Gastrocnemius medialis (tissue), 4 donors: ENCODE measurements at regions not wholly inside any gene's neighbourhood (a gene's known extent, or its start where the extent isn't known, plus 50 kb on each side); places are given as distances from the start of the nearest gene placed in this dataset.

Experiments
- ATAC-seq, 2 donors: fragments of 150-250 bp; one replicate each; pipeline ENCODE4 v1.9.1; 2016
- DNase-seq, 2 donors: peaks; one replicate each; pipeline ENCODE4 v3.0.0-alpha.2; 2019
- H3K27ac ChIP-seq, 4 donors: fragments of 200-600 bp; sonication (generic); 1 replicate in 1 of 4; 2 replicates in 3 of 4; pipeline ENCODE4 v1.5.1; 2016 to 2018; ENCODE audit warnings: mild to moderate bottlenecking in 2 of 4, moderate library complexity in 1 of 4
- H3K27me3 ChIP-seq, 3 donors: fragments of 200-600 bp; sonication (generic) in 2 of 3; 1 replicate in 1 of 3; 2 replicates in 2 of 3; pipeline versions ENCODE4 v1.5.1 to v1.6.0; 2016 to 2019; ENCODE audit warnings: mild to moderate bottlenecking in 1 of 3, moderate library complexity in 1 of 3
- H3K36me3 ChIP-seq, 2 donors: fragments of 200-600 bp; sonication (generic) in 1 of 2; one replicate each; pipeline ENCODE4 v1.5.1; 2017 to 2018
- H3K4me1 ChIP-seq, 2 donors: fragments of 200-600 bp; sonication (generic) in 1 of 2; one replicate each; pipeline ENCODE4 v1.5.1; 2016 to 2017; ENCODE audit warnings: mild to moderate bottlenecking in 2 of 2
- H3K4me3 ChIP-seq, 4 donors: fragments of 200-600 bp; sonication (generic) in 3 of 4; 1 replicate in 1 of 4; 2 replicates in 3 of 4; pipeline ENCODE4 v1.5.1; 2016 to 2019; ENCODE audit warnings: mild to moderate bottlenecking in 2 of 4
- H3K9me3 ChIP-seq, 3 donors: fragments of 200-600 bp; sonication (generic) in 2 of 3; 1 replicate in 1 of 3; 2 replicates in 2 of 3; pipeline ENCODE4 v1.5.1; 2016 to 2019
- CTCF ChIP-seq, 5 experiments: fragments of 450-650 bp in 3 of 5; fragments of 200-600 bp in 2 of 5; sonication (generic) in 2 of 5; IDR thresholded peaks in 4 of 5; conservative IDR thresholded peaks in 1 of 5; 1 replicate in 4 of 5; 2 replicates in 1 of 5; pipeline ENCODE4 v1.5.1; 2016 to 2019; ENCODE audit warnings: antibody characterized with exemption in 5 of 5, mild to moderate bottlenecking in 3 of 5, moderate library complexity in 3 of 5
- POLR2A ChIP-seq, 2 donors: fragments of 450-650 bp; IDR thresholded peaks; one replicate each; pipeline ENCODE4 v1.6.1; 2017; ENCODE audit warnings: antibody characterized with exemption in 2 of 2, mild to moderate bottlenecking in 2 of 2, moderate library complexity in 2 of 2
- in situ Hi-C, 4 donors: fragments of 200-750 bp; cut with MboI; loops; one replicate each; pipeline versions ENCODE4 v1.15.0 to v1.8.0; 2017; ENCODE audit warnings: low sequenced_read_pairs in 4 of 4
- intact Hi-C: fragments of 100-400 bp; cut with DNase I; formaldehyde crosslinking; loops from one replicate; pipeline ENCODE4 v1.15.1; 2023; ENCODE audit warnings: low total_unique reads

- no peak for DNase-seq
- Histone ChIP-seq H3K36me3 (no peaks in the 10 kb centered on the region), H3K27ac (no peak overlapping the region), H3K4me1 (no peaks in the 10 kb centered on the region), H3K4me3 (no peak overlapping the region), H3K9me3 (no peaks in the 10 kb centered on the region), H3K27me3 (no peaks in the 10 kb centered on the region)
- in situ Hi-C loops, result loop anchor here in 1 of 4 donors (25.0 kb wide), 1 partner anchor 446 kb away; no protein-coding TSS in a partner anchor
- no peak for ATAC-seq
- TF ChIP-seq CTCF (IDR thresholded peaks at IDR 0.05 in 4 of 5, conservative IDR thresholded peaks at IDR 0.05 in 1 of 5), result no peak
- no peak for TF ChIP-seq POLR2A (IDR thresholded peaks at IDR 0.05)
- intact Hi-C loops, result no loop called here
These were observed 85.6 kb downstream of the C5orf15 start for GRCh38 chr5:133882846-133883245.

GRCh38 chr5:133882389-133882695, 86.1 kb downstream of the C5orf15 start:
- H3K36me3 ChIP-seq, result no peaks in the 10 kb centered on the region
- no peaks in the 10 kb centered on the region for H3K27me3 ChIP-seq
- H3K4me3 ChIP-seq, result no peak overlapping the region
- no peak overlapping the region for H3K27ac ChIP-seq
- in situ Hi-C loops, result loop anchor here in 1 of 4 donors (25.0 kb wide), 1 partner anchor 445 kb away; no protein-coding TSS in a partner anchor
- no peaks in the 10 kb centered on the region for H3K9me3 ChIP-seq
- ATAC-seq, result no peak
- no peaks in the 10 kb centered on the region for H3K4me1 ChIP-seq
- intact Hi-C loops, result no loop called here
- TF ChIP-seq POLR2A (IDR thresholded peaks at IDR 0.05) (no peak), CTCF (IDR thresholded peaks at IDR 0.05 in 4 of 5, conservative IDR thresholded peaks at IDR 0.05 in 1 of 5) (no peak)
- DNase-seq, result no peak

DNA sequence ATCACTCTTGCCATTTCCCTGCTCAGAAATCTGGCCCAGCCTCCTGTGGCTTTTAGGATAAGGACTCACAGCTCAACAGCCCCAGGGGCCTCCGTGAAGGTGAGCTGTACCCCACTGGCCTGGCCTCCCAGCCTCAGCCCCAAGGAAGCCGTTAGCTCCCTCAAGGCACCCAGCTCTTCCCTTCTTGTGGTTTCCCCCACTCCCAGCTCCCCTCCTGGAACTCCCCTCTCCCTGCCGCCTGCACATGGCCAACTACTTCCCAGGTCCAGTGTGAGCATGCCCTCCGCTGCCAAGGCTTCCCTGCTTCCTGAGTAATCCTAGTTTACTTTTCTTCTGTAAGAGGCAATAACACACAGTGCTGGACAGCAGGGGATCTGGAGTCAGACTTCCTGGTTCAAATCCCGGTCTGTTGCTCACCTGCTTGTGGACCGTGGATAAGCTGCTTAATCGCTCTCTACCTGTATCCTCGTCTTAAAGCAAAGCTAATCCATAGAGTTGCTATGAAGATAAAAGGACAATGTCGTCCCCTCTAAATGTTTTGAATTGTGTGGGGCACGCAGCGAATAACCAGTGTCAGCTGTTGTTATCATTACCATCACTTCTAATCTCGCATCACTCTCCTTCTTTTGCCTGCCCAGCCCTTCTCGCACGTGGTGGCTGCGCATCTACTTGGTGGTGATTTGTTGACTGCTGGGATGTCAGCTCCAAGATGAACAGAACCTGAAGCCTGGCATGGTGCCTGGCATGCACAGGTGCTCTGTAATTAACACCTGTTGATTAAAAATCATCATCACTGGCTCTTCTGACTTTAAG, 86.6 kb downstream of the C5orf15 start:
- Histone ChIP-seq H3K4me1 (no peaks in the 10 kb centered on the region), H3K36me3 (no peaks in the 10 kb centered on the region), H3K27ac (no peak overlapping the region), H3K27me3 (no peaks in the 10 kb centered on the region), H3K9me3 (no peaks in the 10 kb centered on the region), H3K4me3 (no peak overlapping the region)
- ATAC-seq (no peak), DNase-seq (no peak)
- in situ Hi-C loops (loop anchor here in 1 of 4 donors (25.0 kb wide), 1 partner anchor 444 kb away; no protein-coding TSS in a partner anchor), intact Hi-C loops (no loop called here)
- TF ChIP-seq CTCF (IDR thresholded peaks at IDR 0.05 in 4 of 5, conservative IDR thresholded peaks at IDR 0.05 in 1 of 5) (no peak), POLR2A (IDR thresholded peaks at IDR 0.05) (no peak)

DNA sequence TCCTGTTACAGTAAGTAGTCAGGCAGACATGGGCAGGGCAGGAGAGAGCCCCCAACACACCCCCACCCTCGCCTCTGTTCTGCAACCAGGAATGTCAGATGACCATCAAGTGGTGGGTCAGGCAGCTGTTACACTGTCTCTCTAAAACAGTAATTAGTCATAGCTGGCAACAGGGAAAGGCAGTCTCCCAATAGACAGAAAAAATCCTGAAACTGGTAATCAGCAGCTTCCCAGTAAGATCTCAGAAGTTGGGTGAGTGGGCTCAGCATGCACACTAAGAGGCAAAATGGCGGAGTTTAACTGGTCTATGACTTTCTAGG, 90.2 kb downstream of the C5orf15 start:
- H3K4me1 ChIP-seq, result no peaks in the 10 kb centered on the region
- DNase-seq, result no peak
- no peaks in the 10 kb centered on the region for H3K27me3 ChIP-seq
- no peaks in the 10 kb centered on the region for H3K9me3 ChIP-seq
- H3K4me3 ChIP-seq, result no peak overlapping the region
- in situ Hi-C loops (loop anchor here in 1 of 4 donors (25.0 kb wide), 1 partner anchor 441 kb away; no protein-coding TSS in a partner anchor), intact Hi-C loops (no loop called here)
- H3K27ac ChIP-seq, result no peak overlapping the region
- TF ChIP-seq POLR2A (IDR thresholded peaks at IDR 0.05), result no peak
- TF ChIP-seq CTCF (IDR thresholded peaks at IDR 0.05 in 4 of 5, conservative IDR thresholded peaks at IDR 0.05 in 1 of 5), result no peak
- ATAC-seq, result no peak
- no peaks in the 10 kb centered on the region for H3K36me3 ChIP-seq
